ENCODE measurements at regions not wholly inside any gene's neighbourhood (a gene's known extent, or its start where the extent isn't known, plus 50 kb on each side); places are given as distances from the start of the nearest gene placed in this dataset.

DNA sequence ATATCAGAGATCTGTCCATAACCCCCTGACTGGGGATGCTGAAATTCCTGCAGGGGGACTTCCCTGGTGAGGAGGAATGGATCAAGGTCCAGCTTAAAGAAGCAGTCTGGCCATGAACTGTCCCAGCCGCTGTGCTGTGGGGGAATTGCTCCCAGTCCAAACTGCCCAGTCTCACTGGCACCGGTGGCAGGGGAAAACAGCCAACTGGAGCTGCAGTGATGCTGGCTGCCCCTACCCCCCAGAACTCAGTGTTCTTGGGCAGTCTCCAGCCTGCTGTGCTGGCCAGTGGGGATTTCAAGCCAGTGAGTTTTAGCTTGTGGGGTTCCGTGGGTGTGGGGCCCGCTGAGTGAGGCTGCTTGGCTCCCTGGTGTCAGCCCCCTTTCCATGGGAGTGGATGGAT, 306.5 kb upstream of the RPS23 start:
- TF ChIP-seq CTCF (IDR thresholded peaks at IDR 0.05 in 8 of 11, conservative IDR thresholded peaks at IDR 0.05 in 3 of 11) (no peak), POLR2AphosphoS5 (IDR thresholded peaks at IDR 0.05) (no peak)
